UCSD-AML1 (cell line): ENCODE measurements at regions not wholly inside any gene's neighbourhood (a gene's known extent, or its start where the extent isn't known, plus 50 kb on each side); places are given as distances from the start of the nearest gene placed in this dataset.

Experiments used
- DNase-seq: peaks from one replicate; lab custom pipeline; 2025; ENCODE audit not compliant: unreplicated experiment; lab: John Stamatoyannopoulos, UW

- no peak for DNase-seq
Observed at GRCh38 chr6:11332463-11332862, 100.0 kb upstream of the NEDD9 start.

GRCh38 chr6:11331111-11331510, 98.6 kb upstream of the NEDD9 start:
- DNase-seq: no peak

- DNase-seq: peak; percentile 41
Observed at GRCh38 chr6:11330413-11330760, 97.9 kb upstream of the NEDD9 start.

DNA sequence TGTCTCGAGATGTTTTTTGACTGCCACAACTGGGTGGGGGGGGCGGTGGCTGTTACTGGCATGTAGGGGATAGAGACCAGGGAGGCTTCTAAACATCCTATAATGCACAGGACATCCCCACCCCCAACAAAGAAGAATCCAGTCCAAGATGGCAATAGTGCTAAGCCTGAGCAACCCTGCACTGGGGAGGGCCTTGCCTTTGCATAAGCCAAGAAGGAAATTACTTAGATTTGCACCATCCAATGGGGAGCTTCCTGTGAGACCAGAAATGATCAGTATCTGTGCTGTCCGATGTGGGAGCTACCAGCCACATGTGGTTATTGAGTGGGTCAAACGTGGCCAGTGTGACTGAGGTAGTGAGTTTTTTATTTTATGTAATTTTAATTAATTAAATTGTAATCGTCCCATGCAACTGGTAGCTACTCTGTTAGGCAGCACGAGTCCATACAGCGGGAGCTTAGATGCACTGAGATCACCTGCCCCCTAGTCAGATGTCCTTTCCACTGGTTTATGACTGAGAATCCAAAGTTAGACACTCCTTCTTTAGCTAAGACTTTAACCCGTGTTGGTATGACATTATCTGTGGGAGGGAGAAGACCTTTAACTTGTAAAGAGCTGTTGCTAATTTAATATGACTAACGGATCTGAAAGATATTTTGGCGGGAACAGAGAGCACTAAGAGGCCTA, 97.4 kb upstream of the NEDD9 start:
- no peak for DNase-seq

DNA sequence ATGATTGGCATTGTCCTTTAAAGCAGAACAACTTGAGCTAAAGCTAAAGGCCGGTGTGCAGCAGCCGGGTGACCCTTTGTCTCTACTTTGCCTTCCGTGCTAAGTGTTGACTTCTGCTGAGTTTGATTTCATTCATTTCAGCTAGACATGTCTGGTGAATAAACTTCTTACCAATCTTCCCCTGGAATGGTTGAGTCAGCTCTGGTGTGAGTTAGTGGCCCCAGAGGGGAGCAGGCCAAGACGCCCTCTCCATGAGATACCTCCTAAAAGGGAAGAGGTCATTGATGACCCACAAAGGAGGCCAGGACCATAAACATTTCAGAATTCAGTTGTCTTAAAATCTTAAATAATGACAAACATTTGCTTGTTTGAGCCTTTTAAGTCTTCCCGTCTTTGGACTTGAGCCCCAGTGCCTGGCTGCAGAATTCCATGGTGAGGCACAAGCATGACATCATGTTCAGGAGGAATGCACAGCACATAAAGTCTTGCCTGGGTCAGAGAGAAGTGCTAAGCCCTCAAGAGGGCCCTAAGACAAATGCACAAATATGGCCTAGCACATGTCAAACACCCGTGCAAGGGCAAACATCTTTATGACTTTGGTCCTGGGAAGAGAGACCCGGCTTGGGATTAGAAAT, 96.3 kb upstream of the NEDD9 start:
- DNase-seq: no peak

DNA sequence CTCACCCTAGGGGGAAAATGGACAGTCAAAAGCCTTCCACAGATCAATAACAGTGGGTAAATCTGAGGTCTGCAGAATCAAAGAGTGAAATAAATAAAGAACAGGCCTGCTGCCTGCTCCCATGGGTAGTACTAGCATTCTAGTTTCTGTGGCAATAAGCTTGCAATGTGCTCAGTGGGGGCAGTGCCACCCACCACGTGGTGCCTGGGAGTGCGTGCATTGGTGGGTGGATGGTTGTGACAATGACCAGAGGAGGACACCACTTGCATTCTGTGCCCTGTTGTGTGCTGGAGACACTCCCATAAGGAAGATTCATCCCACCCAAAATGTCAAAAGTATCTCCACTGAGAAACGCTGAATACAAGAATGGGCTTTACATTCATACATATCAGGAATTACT, 95.5 kb upstream of the NEDD9 start:
- no peak for DNase-seq

GRCh38 chr6:11326116-11326515, 93.6 kb upstream of the NEDD9 start:
- DNase-seq: no peak

GRCh38 chr6:11324453-11325015, 92.1 kb upstream of the NEDD9 start:
- DNase-seq: no peak

DNA sequence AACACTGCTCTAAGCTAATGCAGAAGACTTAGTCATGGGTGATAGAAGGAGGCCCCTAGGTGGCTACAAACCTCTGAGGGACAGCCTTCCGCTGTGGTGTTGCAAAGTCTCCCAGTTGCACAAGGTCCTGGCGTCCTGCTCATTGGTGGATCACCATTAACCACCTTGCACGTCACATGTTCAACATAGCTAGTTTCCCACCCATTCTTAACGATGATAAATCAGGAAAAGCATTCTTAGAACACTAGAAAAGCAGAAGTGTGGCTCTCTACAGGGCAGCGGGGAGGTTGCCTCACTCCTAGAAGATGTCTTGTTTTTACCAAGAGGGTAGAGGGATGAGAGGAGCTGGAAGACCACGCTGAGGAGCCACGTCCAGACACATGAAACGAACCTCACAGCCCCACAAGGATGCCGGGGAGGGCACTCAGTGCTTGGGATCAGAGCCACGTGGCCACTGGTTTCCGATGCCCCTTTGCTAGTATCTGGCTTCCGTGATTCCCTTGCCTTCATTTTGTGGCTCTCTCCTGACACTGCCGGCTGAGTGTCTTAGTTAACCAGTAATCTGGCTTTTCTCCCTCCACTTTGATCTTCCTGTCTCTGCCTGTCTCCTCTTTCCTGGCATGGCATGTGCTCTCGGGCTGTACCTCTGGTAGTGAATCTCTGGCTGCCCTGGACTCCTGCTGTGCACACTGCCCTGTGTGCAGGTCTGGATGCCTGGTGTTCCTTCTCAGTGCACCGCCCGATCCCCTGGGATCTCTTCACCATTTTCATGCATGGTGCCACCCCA, 91.4 kb upstream of the NEDD9 start:
- DNase-seq: no peak

DNA sequence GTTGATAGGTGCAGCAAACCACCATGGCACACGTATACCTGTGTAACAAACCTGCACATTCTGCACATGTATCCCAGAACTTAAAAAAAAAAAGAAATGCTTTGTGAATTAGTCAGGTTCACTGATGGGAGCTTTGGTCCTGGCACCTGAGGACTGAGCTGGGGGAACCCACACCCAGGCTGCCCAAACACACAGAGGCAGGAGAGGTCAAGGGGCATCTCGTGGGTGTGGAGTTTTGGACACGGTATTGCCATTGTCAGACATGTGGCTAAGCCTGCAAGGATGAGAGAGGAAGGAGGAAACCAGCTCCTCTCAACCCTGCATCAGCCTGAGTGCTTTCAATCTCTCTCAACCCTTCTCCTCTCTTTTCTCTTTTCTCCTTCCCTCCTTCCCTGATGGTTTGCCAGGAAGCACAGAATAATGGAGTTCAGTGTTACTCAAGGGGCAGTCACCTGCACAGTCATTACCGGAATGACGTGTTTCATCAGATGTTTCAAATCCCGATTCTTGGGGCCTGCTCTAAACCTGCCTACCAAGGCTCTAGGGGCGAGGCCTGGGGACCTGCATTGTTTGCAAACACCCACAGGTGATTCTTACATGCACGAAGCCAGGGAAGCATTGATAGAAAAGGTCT, 89.9 kb upstream of the NEDD9 start:
- DNase-seq: no peak

GRCh38 chr6:11320914-11321597, 88.6 kb upstream of the NEDD9 start:
- DNase-seq: no peak

DNA sequence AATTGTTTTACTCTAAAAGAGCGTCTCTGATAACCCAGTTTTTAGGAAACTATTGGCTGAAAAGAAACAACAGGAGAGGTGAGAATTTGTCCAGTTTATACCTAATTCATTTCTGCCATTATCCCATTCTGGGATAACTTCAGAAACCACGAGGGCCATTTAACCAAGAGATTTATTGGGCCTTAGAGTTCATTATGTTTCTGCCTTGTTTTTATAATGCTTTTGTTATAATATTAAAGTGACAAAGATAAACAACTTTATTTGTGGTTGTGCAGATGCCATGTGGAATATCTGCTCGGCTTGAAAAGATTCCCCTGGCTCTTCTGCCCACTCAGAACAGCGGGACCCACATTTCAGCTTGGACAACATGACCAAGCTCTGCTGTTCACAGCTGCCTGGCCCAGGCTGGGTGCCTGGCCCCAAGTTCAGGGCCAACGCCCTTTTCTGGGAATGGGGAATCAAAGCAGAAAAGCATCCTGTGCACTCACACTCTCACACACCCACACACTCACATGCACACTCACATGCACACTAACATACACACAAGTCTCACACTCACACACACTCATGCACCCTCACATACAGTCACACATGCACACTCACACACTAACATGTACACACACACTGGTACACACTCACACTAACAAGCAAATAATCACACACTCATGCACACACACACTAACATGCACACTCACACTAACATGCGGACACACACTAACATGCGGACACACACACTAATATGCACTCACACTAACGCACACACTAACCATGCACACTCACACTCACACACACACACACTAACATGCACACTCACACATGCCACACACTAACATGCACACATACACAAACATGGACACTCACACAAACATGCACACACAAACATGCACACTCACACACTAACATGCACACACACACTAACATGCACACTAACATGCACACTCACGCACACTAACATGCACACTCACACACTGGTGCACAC, 86.7 kb upstream of the NEDD9 start:
- no peak for DNase-seq

DNA sequence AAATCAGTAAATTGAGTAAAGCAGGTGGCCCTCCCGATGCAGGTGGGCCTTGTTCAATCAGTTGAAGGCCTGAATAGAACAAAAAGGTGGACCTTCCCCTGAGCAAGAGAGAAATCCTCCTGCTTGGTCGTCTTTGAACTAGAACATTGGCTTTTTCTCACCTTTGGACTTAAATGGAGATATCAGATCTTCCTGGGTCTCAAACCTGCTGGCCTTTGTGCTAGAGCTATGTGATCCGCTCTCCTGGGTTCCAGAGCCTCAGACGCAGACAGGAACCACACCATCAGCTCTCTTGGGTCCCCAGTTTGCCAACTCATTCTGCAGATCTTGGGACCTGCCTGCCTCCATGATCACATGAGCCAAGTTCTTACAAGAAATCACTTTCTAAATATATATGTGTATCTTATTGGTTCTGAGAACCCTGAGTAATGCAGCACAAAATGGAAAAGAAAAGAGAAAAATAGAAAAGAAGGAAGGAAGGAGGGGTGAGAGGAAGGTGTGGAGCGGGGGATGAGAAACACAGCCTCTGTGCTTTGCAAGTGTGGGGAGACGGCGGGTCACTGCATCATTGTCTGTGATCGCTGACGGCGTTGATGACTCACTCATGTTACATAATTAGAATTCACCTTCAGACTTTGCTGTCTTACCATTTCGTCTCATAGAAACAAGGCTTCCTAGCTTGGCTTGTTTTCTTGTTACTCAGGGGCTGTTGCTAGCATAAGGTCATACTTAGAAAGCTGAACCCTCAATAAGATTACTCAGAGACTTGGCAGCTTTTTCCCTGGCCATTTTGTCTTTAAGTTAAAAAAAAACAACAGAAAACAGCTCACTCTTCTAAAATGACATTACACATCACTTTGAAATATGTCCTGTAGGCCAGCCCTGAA, 85.7 kb upstream of the NEDD9 start:
- DNase-seq: peak; percentile 33

- DNase-seq: no peak
Observed at GRCh38 chr6:11315743-11316437, 83.4 kb upstream of the NEDD9 start.

- no peak for DNase-seq
Observed at GRCh38 chr6:11313207-11313606, 80.7 kb upstream of the NEDD9 start.

GRCh38 chr6:11311970-11312369, 79.5 kb upstream of the NEDD9 start:
- no peak for DNase-seq

DNA sequence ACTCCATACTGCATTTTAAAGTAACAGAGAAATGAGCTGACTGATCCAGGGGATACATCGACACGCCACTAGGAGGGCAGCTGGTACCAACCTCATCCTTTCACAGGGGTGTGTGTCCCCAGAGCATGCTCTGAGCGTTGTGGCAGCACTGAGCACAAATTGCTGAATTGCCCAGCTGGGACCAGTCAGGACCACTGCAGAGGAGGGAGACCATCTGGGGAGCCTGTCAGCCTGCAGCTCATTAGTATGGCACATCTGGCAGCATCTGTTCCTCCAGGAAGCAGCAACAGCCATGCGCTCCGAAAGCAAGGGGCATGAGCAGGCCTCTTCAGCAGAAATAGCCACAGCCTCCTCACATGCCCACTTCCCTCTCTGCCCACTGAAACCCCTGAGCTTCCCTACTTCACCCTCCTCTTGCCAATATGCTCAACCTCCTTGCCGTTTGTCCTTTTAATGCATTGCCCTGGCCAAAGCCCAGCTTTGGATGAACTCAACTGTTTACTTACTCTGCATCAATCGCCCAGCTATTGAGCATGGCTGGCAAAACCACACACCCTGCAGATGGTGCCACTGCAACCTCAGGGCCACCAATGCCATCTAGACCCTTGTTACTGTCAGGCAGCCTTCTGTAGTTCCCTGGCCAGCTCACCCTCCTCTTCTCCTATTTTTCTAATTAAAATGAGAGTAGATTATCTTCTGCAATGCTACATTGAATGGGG, 77.6 kb upstream of the NEDD9 start:
- peak; percentile 40 for DNase-seq

- no peak for DNase-seq
Observed at GRCh38 chr6:11307226-11307625, 74.8 kb upstream of the NEDD9 start.
